ENCODE measurements at regions not wholly inside any gene's neighbourhood (a gene's known extent, or its start where the extent isn't known, plus 50 kb on each side); places are given as distances from the start of the nearest gene placed in this dataset.

DNA sequence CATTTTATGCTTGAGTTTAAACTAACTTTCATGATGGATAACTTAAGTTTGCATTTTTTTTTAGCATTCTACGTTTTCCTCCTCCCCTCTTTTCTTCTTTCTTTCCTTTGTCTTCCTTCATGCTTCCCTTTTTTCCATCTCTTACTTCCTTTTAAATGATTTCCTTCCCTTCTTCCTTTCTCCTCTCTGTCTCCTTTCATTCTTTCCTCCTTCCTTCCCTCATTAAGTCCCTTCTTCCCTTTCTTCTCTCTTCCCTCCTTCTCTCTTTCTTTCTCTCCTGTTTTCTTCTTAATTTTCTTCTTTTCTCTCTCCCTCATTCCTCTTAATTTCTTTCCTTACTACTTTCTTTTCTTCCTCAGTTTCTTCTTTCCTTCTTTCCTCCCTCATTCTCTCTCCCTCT, 376.0 kb downstream of the LRIG3 start:
- TF ChIP-seq, protein P1, sequence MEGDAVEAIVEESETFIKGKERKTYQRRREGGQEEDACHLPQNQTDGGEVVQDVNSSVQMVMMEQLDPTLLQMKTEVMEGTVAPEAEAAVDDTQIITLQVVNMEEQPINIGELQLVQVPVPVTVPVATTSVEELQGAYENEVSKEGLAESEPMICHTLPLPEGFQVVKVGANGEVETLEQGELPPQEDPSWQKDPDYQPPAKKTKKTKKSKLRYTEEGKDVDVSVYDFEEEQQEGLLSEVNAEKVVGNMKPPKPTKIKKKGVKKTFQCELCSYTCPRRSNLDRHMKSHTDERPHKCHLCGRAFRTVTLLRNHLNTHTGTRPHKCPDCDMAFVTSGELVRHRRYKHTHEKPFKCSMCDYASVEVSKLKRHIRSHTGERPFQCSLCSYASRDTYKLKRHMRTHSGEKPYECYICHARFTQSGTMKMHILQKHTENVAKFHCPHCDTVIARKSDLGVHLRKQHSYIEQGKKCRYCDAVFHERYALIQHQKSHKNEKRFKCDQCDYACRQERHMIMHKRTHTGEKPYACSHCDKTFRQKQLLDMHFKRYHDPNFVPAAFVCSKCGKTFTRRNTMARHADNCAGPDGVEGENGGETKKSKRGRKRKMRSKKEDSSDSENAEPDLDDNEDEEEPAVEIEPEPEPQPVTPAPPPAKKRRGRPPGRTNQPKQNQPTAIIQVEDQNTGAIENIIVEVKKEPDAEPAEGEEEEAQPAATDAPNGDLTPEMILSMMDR (IDR thresholded peaks at IDR 0.05; ENCODE audit: low read length): no peak
- no peak for TF ChIP-seq EZH2 (IDR thresholded peaks at IDR 0.05; ENCODE audit: borderline replicate concordance, low read length)
